ENCODE measurements at regions not wholly inside any gene's neighbourhood (a gene's known extent, or its start where the extent isn't known, plus 50 kb on each side); places are given as distances from the start of the nearest gene placed in this dataset.

DNA sequence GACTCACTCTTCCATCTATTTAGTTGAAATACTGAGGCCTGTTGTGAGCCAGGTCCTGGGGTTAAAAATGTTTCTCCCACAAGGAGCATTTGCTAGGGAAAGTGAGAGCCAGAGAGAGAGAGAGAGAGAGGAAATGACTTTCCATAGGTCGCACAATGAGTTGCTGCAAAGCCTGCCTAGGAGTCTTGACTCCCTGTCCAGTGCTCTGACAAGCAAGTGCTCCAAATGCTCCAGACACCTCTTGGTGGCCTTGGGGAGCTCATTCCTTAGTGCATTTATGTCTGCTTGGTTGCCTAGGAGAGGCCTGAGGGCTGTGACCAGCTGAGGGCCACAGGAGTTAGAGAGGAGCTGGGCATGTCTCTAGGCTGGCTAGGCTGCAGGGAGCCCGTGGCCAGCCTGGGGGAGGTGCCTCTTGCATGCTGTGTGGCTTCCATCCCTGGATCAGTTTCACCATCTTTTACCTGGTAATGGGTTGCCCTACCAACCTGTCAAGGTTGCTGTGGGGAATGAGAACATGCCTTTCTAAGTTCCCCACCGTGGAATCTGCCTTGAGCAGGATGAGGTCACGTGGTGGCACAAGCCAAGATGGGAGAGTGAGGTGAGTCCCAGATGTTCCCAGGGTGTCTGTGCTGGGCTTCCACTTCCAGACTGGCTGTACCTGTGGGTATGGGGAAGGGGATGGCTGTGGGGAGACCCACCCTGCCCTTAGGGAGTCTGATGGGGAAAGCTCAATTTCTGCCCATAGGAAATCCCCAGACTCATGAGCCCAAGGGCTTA is 105.0 kb downstream of the VEGFA start:
- TF ChIP-seq, protein P1, sequence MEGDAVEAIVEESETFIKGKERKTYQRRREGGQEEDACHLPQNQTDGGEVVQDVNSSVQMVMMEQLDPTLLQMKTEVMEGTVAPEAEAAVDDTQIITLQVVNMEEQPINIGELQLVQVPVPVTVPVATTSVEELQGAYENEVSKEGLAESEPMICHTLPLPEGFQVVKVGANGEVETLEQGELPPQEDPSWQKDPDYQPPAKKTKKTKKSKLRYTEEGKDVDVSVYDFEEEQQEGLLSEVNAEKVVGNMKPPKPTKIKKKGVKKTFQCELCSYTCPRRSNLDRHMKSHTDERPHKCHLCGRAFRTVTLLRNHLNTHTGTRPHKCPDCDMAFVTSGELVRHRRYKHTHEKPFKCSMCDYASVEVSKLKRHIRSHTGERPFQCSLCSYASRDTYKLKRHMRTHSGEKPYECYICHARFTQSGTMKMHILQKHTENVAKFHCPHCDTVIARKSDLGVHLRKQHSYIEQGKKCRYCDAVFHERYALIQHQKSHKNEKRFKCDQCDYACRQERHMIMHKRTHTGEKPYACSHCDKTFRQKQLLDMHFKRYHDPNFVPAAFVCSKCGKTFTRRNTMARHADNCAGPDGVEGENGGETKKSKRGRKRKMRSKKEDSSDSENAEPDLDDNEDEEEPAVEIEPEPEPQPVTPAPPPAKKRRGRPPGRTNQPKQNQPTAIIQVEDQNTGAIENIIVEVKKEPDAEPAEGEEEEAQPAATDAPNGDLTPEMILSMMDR (IDR thresholded peaks at IDR 0.05; ENCODE audit: unreplicated experiment): no peak
- peaks cover 3% of the 10 kb centered on the region for H3K27me3 Mint-ChIP-seq (ENCODE audit: low read depth)
- H3K27ac Mint-ChIP-seq: no peak overlapping the region
- no peaks in the 10 kb centered on the region for H3K36me3 Mint-ChIP-seq
- peaks cover 25% of the 10 kb centered on the region for H3K4me1 Mint-ChIP-seq
- H3K4me3 Mint-ChIP-seq: no peak overlapping the region
- DNase-seq (ENCODE audit: low spot score in 2 of 2, unreplicated experiment in 2 of 2): no peak
- H3K9me3 Mint-ChIP-seq: no peaks in the 10 kb centered on the region

DNA sequence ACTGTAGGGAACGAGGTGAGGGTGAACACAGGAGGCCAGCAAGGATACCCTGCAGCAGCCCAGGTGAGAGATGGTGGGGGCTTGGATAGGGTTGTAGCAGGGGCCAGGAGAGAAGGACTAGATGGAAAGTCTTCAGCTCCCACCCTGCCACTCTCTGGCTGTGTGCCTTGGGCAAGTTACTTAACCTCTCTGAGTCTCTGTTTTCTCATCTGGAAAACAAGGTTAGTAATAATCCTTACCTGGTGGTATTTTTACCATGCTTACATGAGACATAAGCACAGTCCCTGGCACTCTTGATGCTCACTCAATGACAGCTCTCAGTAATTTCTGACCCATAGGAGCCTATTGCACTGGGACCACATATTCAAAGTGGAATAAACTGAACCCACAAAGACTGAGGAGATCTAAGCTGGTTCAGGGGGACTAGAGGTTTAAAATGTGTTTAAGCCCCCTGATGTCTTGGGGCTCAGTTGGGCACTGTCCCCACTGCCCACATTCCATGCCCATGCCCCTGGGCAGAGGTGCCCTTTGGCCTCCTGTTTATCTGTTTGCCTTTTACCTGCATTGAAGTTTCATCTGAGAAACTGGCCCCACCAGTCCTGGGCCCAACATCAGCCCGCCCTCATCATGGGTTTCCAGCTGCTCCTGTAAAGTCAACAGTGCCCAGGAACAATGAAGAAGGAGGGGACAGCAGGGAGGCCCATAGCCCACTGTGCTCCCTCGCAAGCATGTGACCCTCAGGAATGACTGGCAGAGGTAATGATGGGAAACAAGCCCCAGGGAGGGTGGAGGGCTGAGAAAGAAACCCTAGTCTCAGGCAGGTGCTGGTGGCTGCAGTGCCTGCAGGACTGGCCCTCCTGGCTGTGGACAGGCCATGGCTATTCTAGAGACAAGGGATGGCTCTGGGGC is 104.0 kb downstream of the VEGFA start:
- no peak overlapping the region for H3K27ac Mint-ChIP-seq

DNA sequence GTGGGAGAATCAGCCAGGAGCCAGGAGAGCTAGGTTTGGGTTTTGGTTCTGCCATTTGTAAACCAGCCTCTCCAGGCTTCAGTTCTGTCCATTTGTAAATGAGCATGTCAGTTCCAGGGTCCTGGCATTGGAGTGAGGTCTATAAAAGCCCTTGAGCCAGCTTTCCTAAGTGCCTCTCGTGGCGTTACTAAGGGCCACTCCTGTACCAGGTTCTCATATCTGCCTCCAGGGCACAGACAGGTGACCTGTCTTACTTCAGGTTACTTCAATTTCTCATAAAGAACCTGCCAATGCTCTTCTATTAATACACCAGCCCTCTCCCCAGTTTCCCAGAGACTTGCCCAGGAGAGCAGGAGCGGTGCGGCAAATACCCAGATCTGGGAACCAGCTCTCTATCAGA is 101.9 kb downstream of the VEGFA start:
- Mint-ChIP-seq H3K4me1 (peaks cover 13% of the 10 kb centered on the region), H3K27ac (no peak overlapping the region), H3K27me3 (ENCODE audit: low read depth) (peaks cover 14% of the 10 kb centered on the region), H3K4me3 (no peak overlapping the region), H3K9me3 (no peaks in the 10 kb centered on the region), H3K36me3 (no peaks in the 10 kb centered on the region)
- TF ChIP-seq, protein P1 (IDR thresholded peaks at IDR 0.05; ENCODE audit: unreplicated experiment): no peak
- DNase-seq (ENCODE audit: low spot score in 2 of 2, unreplicated experiment in 2 of 2): no peak

More for the DNA sequence above, 104.0 kb downstream of the VEGFA start:
- DNase-seq (ENCODE audit: low spot score in 2 of 2, unreplicated experiment in 2 of 2): no peak
- H3K36me3 Mint-ChIP-seq: no peaks in the 10 kb centered on the region
- H3K4me1 Mint-ChIP-seq: peaks cover 22% of the 10 kb centered on the region
- peaks cover 3% of the 10 kb centered on the region for H3K27me3 Mint-ChIP-seq (ENCODE audit: low read depth)
- no peaks in the 10 kb centered on the region for H3K9me3 Mint-ChIP-seq
- H3K4me3 Mint-ChIP-seq: no peak overlapping the region
- TF ChIP-seq, protein P1 (IDR thresholded peaks at IDR 0.05; ENCODE audit: unreplicated experiment): no peak

DNA sequence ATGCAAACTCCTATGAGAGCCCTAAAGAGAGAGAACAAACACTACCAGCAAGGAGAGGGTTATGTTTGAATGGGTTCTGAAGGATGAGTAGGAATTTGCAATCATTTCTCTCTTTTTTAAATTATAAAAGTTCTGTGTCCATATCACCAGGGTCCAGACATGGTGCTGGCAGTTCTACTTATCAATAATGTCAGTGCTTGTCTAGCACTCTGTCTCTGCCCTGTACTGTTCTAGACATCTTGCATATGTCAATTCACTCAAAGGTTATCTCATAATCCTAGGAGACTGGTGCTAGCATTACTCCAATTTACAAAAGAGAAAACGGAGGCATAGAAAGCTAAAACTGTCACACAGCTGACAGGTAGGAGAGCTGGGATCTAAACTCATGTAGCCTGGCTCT is 101.3 kb downstream of the VEGFA start:
- Mint-ChIP-seq H3K4me3 (no peak overlapping the region), H3K27ac (no peak overlapping the region), H3K36me3 (no peaks in the 10 kb centered on the region), H3K4me1 (peaks cover 16% of the 10 kb centered on the region), H3K27me3 (ENCODE audit: low read depth) (peaks cover 14% of the 10 kb centered on the region), H3K9me3 (no peaks in the 10 kb centered on the region)
- TF ChIP-seq, protein P1 (IDR thresholded peaks at IDR 0.05; ENCODE audit: unreplicated experiment): no peak
- DNase-seq (ENCODE audit: low spot score in 2 of 2, unreplicated experiment in 2 of 2): no peak

DNA sequence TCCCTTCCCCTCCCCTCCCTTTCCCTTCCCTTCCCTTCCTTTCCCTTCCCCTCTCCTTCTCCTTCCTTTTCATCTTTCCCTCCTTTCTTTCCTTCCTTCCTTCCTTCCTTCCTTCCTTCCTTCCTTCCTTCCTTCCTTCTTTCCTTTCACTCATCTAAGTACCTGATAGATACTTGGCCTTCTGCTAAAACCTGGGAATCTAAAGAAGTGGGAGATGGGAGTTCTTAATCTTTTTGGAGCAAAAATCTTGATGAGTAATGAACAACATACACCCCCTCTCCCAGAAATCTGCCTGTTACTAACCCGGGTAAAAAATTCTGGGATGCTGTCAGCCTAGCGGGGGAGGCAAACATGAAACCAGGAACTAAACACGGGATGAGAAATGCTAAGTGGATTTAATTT is 100.7 kb downstream of the VEGFA start:
- Mint-ChIP-seq H3K4me3 (no peak overlapping the region), H3K27ac (no peak overlapping the region), H3K4me1 (peaks cover 22% of the 10 kb centered on the region), H3K27me3 (ENCODE audit: low read depth) (peaks cover 16% of the 10 kb centered on the region), H3K9me3 (no peaks in the 10 kb centered on the region), H3K36me3 (no peaks in the 10 kb centered on the region)
- no peak for DNase-seq (ENCODE audit: low spot score in 2 of 2, unreplicated experiment in 2 of 2)
- TF ChIP-seq, protein P1 (IDR thresholded peaks at IDR 0.05; ENCODE audit: unreplicated experiment): no peak
